HEK293 (cell line): ENCODE measurements at regions not wholly inside any gene's neighbourhood (a gene's known extent, or its start where the extent isn't known, plus 50 kb on each side); places are given as distances from the start of the nearest gene placed in this dataset.

Source experiments
- CTCF ChIA-PET: fragments of 350-600 bp; formaldehyde crosslinking; extraction: SDS; loops from one replicate; lab custom pipeline; 2021; ENCODE audit warnings: antibody characterized with exemption; lab: Yijun Ruan, JAX
- POLR2A ChIA-PET: fragments of 300-600 bp; formaldehyde crosslinking; extraction: SDS; loops from one replicate; lab custom pipeline; 2020; ENCODE audit warnings: antibody characterized with exemption, inconsistent platforms; lab: Yijun Ruan, JAX
- H3K27ac ChIP-seq: fragments of 200-500 bp; sonication (Bioruptor generic); 2 replicates; pipeline ENCODE4 v1.5.1; 2014; ENCODE audit warnings: low read depth, low read length, control low read depth, inconsistent platforms; ENCODE audit errors: extremely low read depth
- H3K36me3 ChIP-seq, 2 experiments: fragments of 200-500 bp in 1 of 2; sonication (Bioruptor generic) in 1 of 2; 1 replicate in 1 of 2; 2 replicates in 1 of 2; pipeline ENCODE4 v1.5.1; 2014 to 2017; ENCODE audit warnings: inconsistent platforms in 2 of 2, low read length in 2 of 2; ENCODE audit not compliant: control insufficient read depth in 2 of 2, insufficient read depth in 1 of 2
- H3K4me1 ChIP-seq: fragments of 200-500 bp; sonication (Bioruptor generic); 2 replicates; pipeline ENCODE4 v1.5.1; 2014; ENCODE audit warnings: mild to moderate bottlenecking, low read length, inconsistent platforms; ENCODE audit not compliant: control insufficient read depth, insufficient read depth
- H3K4me3 ChIP-seq: 2 replicates; pipeline ENCODE4 v1.5.1; 2011; ENCODE audit warnings: low read depth, mild to moderate bottlenecking, control low read depth, low read length, moderate library complexity
- H3K9me3 ChIP-seq: fragments of 200-500 bp; sonication (Bioruptor generic); 2 replicates; pipeline ENCODE4 v1.5.1; 2014; ENCODE audit warnings: low read depth, low read length, inconsistent platforms; ENCODE audit not compliant: control insufficient read depth, insufficient read depth
- ATF2 ChIP-seq: fragments of 450-650 bp; formaldehyde crosslinking; IDR thresholded peaks from 2 replicates; pipeline ENCODE4 v1.5.1; 2016; ENCODE audit warnings: missing biosample characterization, missing genetic modification characterization, low read depth
- FEZF1 ChIP-seq: fragments of 450-650 bp; formaldehyde crosslinking; IDR thresholded peaks from 2 replicates; pipeline ENCODE4 v1.5.1; 2016; ENCODE audit warnings: missing biosample characterization, missing genetic modification characterization
- KLF7 ChIP-seq: fragments of 450-650 bp; formaldehyde crosslinking; IDR thresholded peaks from 2 replicates; pipeline ENCODE4 v1.5.1; 2016; ENCODE audit warnings: missing biosample characterization, missing genetic modification characterization, borderline replicate concordance
- KLF8 ChIP-seq: fragments of 450-650 bp; formaldehyde crosslinking; IDR thresholded peaks from 2 replicates; pipeline ENCODE4 v1.5.1; 2016; ENCODE audit warnings: missing biosample characterization, missing genetic modification characterization
- MYNN ChIP-seq: fragments of 450-650 bp; formaldehyde crosslinking; IDR thresholded peaks from 2 replicates; pipeline ENCODE4 v1.5.1; 2016; ENCODE audit warnings: missing biosample characterization, missing genetic modification characterization, borderline replicate concordance
- SCRT2 ChIP-seq: fragments of 450-650 bp; formaldehyde crosslinking; IDR thresholded peaks from 2 replicates; pipeline ENCODE4 v1.5.1; 2016; ENCODE audit warnings: missing biosample characterization, missing genetic modification characterization
- YY1 ChIP-seq: fragments of 450-650 bp; formaldehyde crosslinking; IDR thresholded peaks from 2 replicates; pipeline ENCODE4 v1.5.1; 2018; ENCODE audit warnings: missing biosample characterization, missing genetic modification characterization
- ZBTB20 ChIP-seq: fragments of 450-650 bp; formaldehyde crosslinking; IDR thresholded peaks from 2 replicates; pipeline ENCODE4 v1.5.1; 2016; ENCODE audit warnings: missing biosample characterization, missing genetic modification characterization
- ZFHX2 ChIP-seq: fragments of 450-650 bp; formaldehyde crosslinking; conservative IDR thresholded peaks from 2 replicates; pipeline ENCODE4 v1.5.1; 2016; ENCODE audit warnings: missing biosample characterization, missing genetic modification characterization
- ZFP37 ChIP-seq: fragments of 450-650 bp; formaldehyde crosslinking; IDR thresholded peaks from 2 replicates; pipeline ENCODE4 v1.5.1; 2016; ENCODE audit warnings: missing biosample characterization, missing genetic modification characterization
- ZFP69B ChIP-seq: fragments of 450-650 bp; formaldehyde crosslinking; IDR thresholded peaks from 2 replicates; pipeline ENCODE4 v1.5.1; 2016; ENCODE audit warnings: missing biosample characterization, missing genetic modification characterization
- ZNF157 ChIP-seq: fragments of 450-650 bp; formaldehyde crosslinking; IDR thresholded peaks from 2 replicates; pipeline ENCODE4 v1.5.1; 2016; ENCODE audit warnings: missing biosample characterization, missing genetic modification characterization
- ZNF214 ChIP-seq: fragments of 450-650 bp; formaldehyde crosslinking; IDR thresholded peaks from 2 replicates; pipeline ENCODE4 v1.5.1; 2017; ENCODE audit warnings: missing biosample characterization, mild to moderate bottlenecking, missing genetic modification characterization, borderline replicate concordance
- ZNF221 ChIP-seq: fragments of 450-650 bp; formaldehyde crosslinking; IDR thresholded peaks from 2 replicates; pipeline ENCODE4 v1.5.1; 2017; ENCODE audit warnings: missing biosample characterization, missing genetic modification characterization, borderline replicate concordance
- ZNF398 ChIP-seq: fragments of 450-650 bp; formaldehyde crosslinking; IDR thresholded peaks from 2 replicates; pipeline ENCODE4 v1.5.1; 2017; ENCODE audit warnings: missing biosample characterization, missing genetic modification characterization
- ZNF433 ChIP-seq: fragments of 450-650 bp; formaldehyde crosslinking; IDR thresholded peaks from 2 replicates; pipeline ENCODE4 v1.5.1; 2016; ENCODE audit warnings: missing biosample characterization, missing genetic modification characterization, low read depth
- ZNF521 ChIP-seq: fragments of 450-650 bp; formaldehyde crosslinking; IDR thresholded peaks from 2 replicates; pipeline ENCODE4 v1.5.1; 2017; ENCODE audit warnings: missing biosample characterization, mild to moderate bottlenecking, missing genetic modification characterization
- ZNF548 ChIP-seq: fragments of 450-650 bp; formaldehyde crosslinking; IDR thresholded peaks from 2 replicates; pipeline ENCODE4 v1.5.1; 2016; ENCODE audit warnings: missing biosample characterization, missing genetic modification characterization
- ZNF596 ChIP-seq: fragments of 450-650 bp; IDR thresholded peaks from 2 replicates; pipeline ENCODE4 v1.5.0; 2018; ENCODE audit warnings: missing biosample characterization, mild to moderate bottlenecking, missing genetic modification characterization, moderate library complexity
- ZNF621 ChIP-seq: fragments of 450-650 bp; formaldehyde crosslinking; IDR thresholded peaks from 2 replicates; pipeline ENCODE4 v1.5.1; 2017; ENCODE audit warnings: missing biosample characterization, missing genetic modification characterization
- ZNF660 ChIP-seq: fragments of 450-650 bp; IDR thresholded peaks from 2 replicates; pipeline ENCODE4 v1.5.1; 2018; ENCODE audit warnings: missing biosample characterization, mild to moderate bottlenecking, missing genetic modification characterization
- ZNF677 ChIP-seq: fragments of 450-650 bp; IDR thresholded peaks from 2 replicates; pipeline ENCODE4 v1.5.0; 2018; ENCODE audit warnings: missing biosample characterization, mild to moderate bottlenecking, missing genetic modification characterization, moderate library complexity
- ZNF768 ChIP-seq: fragments of 450-650 bp; formaldehyde crosslinking; IDR thresholded peaks from 2 replicates; pipeline ENCODE4 v1.5.1; 2018; ENCODE audit warnings: missing biosample characterization, mild to moderate bottlenecking, missing genetic modification characterization
- ZNF776 ChIP-seq: fragments of 450-650 bp; formaldehyde crosslinking; IDR thresholded peaks from 2 replicates; pipeline ENCODE4 v1.5.0; 2017; ENCODE audit warnings: missing biosample characterization, missing genetic modification characterization, borderline replicate concordance
- TF ChIP-seq, protein P1 (sequence below): fragments of 450-650 bp; formaldehyde crosslinking; IDR thresholded peaks from 2 replicates; pipeline ENCODE4 v1.5.1; 2016; ENCODE audit warnings: missing biosample characterization, missing genetic modification characterization
- TF ChIP-seq, protein P2 (sequence below): fragments of 450-650 bp; formaldehyde crosslinking; IDR thresholded peaks from 2 replicates; pipeline ENCODE4 v1.5.1; 2016; ENCODE audit warnings: missing biosample characterization, missing genetic modification characterization

DNA sequence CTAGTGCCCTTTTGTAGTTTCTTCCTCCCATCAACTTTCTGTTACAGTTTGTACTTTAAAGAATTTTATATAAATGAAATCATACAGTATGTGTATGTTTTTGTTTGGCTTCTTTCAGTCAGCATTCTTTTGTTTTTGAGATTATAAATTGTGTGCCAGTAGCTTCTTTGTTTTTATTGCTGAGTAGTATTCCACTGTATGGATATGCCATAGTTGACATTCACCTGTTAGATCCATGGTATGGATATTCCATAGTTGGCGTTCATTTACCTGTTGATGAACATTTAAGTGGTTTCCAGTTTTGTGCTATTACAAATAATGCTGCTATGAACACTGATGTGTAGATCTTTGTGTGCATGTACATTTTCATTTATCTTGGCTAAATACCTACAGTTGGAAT, 70.8 kb upstream of the SYPL1 start:
- no peaks in the 10 kb centered on the region for H3K36me3 ChIP-seq
- H3K4me1 ChIP-seq, result no peaks in the 10 kb centered on the region
- ChIA-PET POLR2A (no interaction called here), CTCF (interaction anchor here (1.3 kb wide), 1 partner anchor 279 kb away, joined by 6 read pairs; no protein-coding TSS in a partner anchor)
- H3K27ac ChIP-seq, result no peak overlapping the region
- no peak overlapping the region for H3K4me3 ChIP-seq
- TF ChIP-seq ZNF596 (tag by site-specific recombination) (no peak), SCRT2 (tag by site-specific recombination) (0 out of 2 replicates have a peak, but pooled peaks have one; percentile 17), ZNF621 (tag by site-specific recombination) (no peak), ZNF677 (no peak), FEZF1 (tag by site-specific recombination) (no peak), ZNF768 (tag by site-specific recombination) (no peak), ZNF398 (tag by site-specific recombination) (no peak)
- TF ChIP-seq, protein P1, sequence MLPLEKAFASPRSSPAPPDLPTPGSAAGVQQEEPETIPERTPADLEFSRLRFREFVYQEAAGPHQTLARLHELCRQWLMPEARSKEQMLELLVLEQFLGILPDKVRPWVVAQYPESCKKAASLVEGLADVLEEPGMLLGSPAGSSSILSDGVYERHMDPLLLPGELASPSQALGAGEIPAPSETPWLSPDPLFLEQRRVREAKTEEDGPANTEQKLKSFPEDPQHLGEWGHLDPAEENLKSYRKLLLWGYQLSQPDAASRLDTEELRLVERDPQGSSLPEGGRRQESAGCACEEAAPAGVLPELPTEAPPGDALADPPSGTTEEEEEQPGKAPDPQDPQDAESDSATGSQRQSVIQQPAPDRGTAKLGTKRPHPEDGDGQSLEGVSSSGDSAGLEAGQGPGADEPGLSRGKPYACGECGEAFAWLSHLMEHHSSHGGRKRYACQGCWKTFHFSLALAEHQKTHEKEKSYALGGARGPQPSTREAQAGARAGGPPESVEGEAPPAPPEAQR, result no peak
- H3K9me3 ChIP-seq, result no peaks in the 10 kb centered on the region

DNA sequence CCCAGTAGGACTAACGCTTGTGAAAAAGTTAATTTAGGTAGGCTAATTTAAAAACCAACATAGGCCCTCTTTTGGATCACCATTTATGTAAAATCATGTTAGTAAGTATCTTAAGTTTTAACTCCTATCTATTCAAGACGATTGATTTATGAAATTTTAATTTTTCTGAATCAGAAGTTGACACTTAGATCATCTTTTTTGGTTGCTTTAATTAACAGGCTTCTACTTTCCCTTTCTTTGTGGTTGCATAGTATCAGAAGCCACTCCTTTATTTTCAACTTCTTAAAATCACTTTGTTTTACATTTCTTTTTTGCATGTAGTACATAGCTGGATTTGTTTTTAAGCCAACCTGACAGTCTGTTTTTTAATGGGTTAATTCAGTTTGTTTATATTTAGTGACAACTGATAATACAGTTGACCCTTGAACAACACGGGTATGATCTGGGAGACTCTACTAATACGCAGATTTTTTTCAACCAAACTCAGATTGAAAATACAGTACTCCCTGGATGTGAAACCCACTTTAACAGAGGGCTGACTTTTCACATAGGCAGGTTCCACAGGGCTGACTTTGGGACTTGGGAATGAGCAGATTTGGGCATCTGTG, 69.7 kb upstream of the SYPL1 start:
- Histone ChIP-seq H3K9me3 (no peaks in the 10 kb centered on the region), H3K4me1 (no peaks in the 10 kb centered on the region), H3K36me3 (no peaks in the 10 kb centered on the region), H3K4me3 (no peak overlapping the region), H3K27ac (no peak overlapping the region)
- CTCF ChIA-PET, result interaction anchor here (0.6 to 1.3 kb wide), 2 partner anchors 139 to 280 kb away, joined by 3 to 6 read pairs; no protein-coding TSS in a partner anchor
- POLR2A ChIA-PET, result no interaction called here
- TF ChIP-seq KLF7 (tag by site-specific recombination) (no peak), ZNF660 (tag by site-specific recombination) (no peak), MYNN (no peak), YY1 (tag by site-specific recombination) (no peak), ZNF433 (tag by site-specific recombination) (no peak), ZNF157 (tag by site-specific recombination) (no peak)

- POLR2A ChIA-PET, result no interaction called here
- Histone ChIP-seq H3K36me3 (no peaks in the 10 kb centered on the region), H3K4me3 (no peak overlapping the region), H3K9me3 (no peaks in the 10 kb centered on the region), H3K4me1 (no peaks in the 10 kb centered on the region), H3K27ac (no peak overlapping the region)
- CTCF ChIA-PET, result interaction anchor here (10.4 kb wide), 1 partner anchor 283 kb away, joined by 164 read pairs; no protein-coding TSS in a partner anchor
- TF ChIP-seq ZNF214 (tag by site-specific recombination) (no peak), ZFP37 (tag by site-specific recombination) (no peak), ZNF548 (tag by site-specific recombination) (no peak), ZBTB20 (tag by site-specific recombination) (no peak), ATF2 (no peak), ZFHX2 (tag by site-specific recombination) (no peak), ZNF521 (tag by site-specific recombination) (no peak), ZNF221 (no peak), ZNF776 (tag by site-specific recombination) (no peak), ZFP69B (tag by site-specific recombination) (no peak), KLF8 (tag by site-specific recombination) (no peak)
- TF ChIP-seq, protein P2, sequence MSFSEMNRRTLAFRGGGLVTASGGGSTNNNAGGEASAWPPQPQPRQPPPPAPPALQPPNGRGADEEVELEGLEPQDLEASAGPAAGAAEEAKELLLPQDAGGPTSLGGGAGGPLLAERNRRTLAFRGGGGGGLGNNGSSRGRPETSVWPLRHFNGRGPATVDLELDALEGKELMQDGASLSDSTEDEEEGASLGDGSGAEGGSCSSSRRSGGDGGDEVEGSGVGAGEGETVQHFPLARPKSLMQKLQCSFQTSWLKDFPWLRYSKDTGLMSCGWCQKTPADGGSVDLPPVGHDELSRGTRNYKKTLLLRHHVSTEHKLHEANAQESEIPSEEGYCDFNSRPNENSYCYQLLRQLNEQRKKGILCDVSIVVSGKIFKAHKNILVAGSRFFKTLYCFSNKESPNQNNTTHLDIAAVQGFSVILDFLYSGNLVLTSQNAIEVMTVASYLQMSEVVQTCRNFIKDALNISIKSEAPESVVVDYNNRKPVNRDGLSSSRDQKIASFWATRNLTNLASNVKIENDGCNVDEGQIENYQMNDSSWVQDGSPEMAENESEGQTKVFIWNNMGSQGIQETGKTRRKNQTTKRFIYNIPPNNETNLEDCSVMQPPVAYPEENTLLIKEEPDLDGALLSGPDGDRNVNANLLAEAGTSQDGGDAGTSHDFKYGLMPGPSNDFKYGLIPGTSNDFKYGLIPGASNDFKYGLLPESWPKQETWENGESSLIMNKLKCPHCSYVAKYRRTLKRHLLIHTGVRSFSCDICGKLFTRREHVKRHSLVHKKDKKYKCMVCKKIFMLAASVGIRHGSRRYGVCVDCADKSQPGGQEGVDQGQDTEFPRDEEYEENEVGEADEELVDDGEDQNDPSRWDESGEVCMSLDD, result no peak
These were observed 68.6 kb upstream of the SYPL1 start for GRCh38 chr7:106180721-106181120.
